CD4-positive, alpha-beta T cell treated with Interleukin-4 for 4 hours (primary cell): ENCODE measurements at regions not wholly inside any gene's neighbourhood (a gene's known extent, or its start where the extent isn't known, plus 50 kb on each side); places are given as distances from the start of the nearest gene placed in this dataset.
"Not testable (repeated sequence)": the region's sequence is repeated elsewhere in the genome, so short reads cannot be mapped to it uniquely, and the experiment has no call there.

Experiments used
- DNase-seq: peaks from one replicate; pipeline ENCODE4 v3.0.0-alpha.2; 2020

DNA sequence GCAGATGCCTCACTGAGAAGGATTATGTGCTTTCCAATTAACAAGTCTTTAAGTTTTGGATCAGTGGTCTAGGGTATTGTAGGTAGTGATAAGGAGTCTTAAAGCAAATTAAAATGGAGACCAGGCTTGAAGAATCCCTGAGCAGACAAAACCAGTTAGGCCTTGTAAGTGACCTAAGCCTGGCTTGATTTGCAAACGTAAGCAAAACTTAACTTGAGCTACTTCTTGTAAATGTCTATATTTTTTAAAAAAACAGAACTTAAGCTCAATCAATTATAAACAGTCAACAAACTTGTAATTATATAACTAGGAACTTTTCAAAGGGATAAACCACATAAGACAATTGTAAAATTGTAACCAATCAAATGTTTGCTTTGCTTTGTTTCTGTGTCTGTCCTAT, 72.7 kb upstream of the NALF2 start:
- no peak for DNase-seq

DNA sequence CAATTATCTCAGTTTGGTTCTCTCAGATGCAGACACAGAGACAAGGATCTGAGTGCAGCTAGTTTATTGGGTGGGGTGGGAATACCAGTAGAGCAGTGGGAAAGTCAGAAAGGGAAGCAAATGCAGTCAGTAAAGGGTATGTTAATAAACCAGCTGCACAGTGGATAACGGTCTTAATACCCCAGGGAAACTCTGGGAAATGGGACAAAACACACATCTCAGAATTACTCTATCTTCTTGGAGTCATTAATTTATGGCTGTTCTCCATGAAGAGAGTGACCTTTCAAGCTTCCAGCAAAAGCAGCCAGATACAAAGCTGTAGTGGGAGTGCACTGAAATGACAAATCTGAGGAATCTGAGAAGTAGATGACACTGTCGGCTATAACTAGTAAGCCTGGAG, 73.3 kb upstream of the NALF2 start:
- no peak for DNase-seq

DNA sequence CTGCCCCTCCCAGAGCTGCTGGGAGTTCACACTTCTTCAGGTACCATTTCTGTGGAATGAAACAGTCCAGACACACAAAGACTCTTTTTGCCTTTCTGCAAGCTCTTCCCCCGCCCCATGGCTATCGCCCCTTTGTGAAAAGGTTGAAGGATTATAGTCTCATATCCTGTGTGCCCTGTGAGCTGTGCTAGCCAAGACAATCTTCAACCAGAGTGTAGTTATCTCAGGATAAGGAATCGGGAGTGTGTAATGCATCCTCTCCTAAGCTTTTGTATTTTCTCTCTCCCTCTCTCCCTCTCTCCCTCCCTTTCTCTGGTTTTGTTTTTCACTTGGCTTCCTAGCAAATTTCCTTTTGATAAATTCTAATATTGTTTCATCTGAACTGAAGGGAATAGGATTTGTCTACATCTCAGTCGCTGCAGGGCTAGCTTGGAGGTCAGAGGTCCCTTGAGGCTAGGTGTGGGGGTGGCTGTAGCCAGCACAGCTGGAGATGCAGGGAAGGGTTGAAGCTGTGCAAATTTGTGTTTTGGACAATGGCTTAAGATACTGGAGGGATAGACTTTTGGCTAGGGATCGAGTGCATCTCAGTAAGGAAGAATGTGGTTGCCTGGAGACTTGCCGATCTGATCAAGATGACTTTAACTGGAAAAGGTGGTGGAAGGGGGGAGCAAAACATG, 74.6 kb upstream of the NALF2 start:
- DNase-seq: no peak

DNA sequence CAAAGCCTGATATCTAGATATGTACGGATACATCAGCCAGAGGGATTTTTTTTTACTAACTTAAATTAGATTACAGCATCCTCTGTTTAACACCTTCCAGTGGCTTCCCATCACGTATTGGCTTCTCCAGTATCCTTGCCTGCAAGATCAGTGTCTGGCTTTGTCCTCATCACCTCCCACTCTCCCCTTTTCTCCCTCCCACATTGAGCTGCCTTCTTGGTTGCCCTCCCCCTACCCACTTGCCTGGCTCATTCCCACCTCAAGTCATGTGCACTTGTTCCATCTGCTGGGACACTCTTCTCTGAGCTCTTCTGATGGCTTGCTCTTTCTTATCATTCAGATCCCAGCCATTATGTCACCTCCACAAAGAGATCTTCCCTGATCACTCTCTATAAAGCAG, 75.9 kb upstream of the NALF2 start:
- DNase-seq: no peak

DNA sequence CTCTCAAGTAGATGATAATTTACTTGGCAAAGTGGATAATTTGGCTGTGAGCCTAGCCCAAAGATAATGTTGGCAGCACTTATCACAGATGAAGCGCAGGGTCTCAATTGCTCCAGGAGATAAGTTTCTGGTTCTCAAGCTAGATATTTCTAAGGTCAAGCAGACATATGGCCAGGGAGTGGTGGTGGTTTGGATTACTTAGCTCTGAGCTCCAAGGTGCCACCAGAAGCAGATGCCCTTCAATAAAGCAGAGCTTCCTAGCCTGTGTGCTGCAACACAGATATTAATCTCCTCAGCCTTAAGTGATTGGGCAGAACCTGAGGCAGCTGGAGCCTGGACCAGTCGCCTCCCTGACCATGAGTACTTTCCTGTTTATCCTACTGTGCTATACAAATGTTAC, 79.2 kb upstream of the NALF2 start:
- no peak for DNase-seq

DNA sequence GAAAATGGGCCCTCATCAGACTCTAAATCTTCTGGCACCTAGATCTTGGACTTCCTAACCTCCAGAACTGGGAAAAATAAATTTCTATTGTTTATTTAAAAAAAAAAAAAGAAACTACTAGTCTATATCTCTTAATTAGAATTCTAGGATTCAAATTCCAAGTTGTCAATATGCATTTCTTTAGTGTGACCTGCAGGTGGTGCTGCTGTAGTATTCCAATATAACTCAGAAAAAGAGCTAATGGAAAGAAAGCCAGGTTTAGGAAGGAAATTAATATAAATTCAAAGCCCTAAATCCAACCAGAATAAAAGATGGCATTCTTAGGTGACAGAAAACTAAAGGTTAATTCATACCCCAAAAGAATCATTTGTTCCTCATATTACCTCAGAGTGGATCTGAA, 80.0 kb upstream of the NALF2 start:
- DNase-seq: no peak

DNA sequence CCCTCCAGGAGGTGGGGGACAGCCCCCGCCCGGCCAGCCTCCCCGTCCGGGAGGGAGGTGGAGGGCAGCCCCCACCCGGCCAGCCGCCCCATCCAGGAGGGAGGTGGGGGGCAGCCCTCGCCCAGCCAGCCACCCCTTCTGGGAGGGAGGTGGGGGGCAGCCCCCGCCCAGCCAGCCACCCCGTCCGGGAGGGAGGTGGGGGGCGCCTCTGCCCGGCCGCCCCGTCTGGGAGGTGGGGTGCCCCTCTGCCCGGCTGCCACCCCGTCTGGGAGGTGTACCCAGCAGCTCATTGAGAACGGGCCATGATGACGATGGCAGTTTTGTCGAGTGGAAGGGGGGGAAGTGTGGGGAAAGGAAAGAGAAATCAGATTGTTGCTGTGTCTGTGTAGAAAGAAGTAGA, 81.9 kb upstream of the NALF2 start:
- DNase-seq: not testable (repeated sequence)

DNA sequence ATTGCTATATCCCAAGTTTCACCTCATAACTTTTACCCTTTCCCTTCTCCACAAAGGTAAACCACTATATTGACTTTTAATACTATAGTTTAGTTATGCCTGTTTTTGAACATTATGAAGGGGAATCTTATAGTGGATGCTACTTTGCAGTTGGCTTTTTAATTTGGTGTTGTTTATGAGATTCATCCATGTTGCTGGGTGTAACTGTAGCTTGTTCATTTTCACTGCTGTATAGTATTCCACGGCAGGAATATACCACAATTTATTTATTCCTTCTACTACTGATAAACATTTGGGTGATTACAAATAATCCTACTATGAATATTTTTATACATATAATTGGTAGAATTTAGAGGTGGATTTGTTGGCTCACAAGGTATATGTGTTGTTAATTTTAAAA, 88.4 kb upstream of the NALF2 start:
- no peak for DNase-seq

DNA sequence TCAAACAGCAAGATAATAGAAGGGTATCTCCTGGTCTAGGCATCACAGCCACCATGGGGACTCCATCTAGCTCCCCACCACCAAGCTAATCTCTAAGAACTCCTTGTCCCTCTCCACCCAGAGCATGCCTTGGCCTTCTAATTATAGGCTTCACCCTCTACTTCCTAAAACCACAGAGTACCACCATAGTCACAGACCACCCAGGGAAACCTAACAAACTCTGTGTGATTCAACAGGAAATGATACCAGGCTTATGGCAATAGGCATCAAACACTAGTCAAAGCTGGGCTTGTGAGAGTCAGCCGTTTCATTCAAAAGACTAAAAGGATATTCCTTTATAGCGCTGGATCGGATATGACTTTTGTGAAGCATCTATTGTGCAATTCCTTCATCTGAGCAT, 91.5 kb upstream of the NALF2 start:
- no peak for DNase-seq

DNA sequence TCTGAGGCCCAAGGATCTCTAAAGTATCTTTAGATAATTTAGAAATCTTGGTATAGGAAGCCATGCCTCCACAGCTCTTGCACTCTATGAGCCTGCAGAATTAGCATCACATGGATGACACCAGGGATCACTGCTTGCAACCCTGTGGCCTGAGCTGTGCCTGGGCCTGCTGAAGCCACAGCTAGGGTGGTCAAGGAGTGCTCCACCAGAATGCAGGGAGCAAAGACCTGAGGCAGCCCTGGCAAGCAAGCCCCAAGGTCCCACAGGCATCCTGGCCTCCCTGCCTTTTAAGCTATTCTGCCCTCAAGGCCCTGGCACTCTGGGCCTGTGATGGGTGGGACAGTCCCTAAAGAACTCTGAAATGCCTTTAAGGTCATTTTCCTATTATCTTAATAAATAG, 105.2 kb upstream of the NALF2 start:
- no peak for DNase-seq

DNA sequence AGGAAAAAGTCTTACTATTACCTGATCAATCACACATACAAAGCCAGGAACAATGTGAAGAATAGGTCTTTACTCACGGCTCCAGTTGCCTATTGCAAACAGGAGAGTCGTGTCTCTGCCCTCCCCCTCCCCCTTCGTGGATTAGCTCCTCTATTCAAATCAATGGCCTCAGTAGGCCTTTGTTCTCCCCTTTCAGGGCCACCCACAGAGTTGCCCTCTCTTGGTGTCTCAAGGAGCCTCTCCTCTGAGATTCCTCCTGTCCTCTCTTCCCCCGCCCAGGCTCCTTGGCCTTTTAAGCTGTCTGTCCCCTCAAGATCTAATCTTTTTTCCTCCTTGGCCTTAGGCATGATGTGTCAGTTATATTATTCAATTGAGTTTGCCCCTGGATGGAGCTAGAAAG, 107.2 kb upstream of the NALF2 start:
- DNase-seq: no peak

DNA sequence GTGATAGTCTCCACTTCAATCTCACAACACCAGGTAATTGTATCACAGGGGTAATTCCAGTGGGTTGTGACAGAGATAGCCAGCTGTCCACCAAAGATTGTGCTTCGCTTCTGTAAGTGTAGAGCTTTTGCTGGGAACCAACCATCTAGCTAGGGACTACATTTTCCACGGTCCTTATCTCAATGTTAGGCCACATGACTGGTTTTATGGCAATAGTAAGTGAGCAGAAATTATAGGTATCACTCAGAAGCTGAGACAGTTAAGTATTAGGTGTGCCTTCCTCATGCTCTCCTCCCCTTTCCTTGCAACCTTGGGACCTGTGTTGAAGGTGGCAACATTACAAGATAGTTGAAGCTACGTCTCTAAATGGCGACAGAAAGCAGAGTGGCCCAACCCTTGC, 108.8 kb upstream of the NALF2 start:
- no peak for DNase-seq

DNA sequence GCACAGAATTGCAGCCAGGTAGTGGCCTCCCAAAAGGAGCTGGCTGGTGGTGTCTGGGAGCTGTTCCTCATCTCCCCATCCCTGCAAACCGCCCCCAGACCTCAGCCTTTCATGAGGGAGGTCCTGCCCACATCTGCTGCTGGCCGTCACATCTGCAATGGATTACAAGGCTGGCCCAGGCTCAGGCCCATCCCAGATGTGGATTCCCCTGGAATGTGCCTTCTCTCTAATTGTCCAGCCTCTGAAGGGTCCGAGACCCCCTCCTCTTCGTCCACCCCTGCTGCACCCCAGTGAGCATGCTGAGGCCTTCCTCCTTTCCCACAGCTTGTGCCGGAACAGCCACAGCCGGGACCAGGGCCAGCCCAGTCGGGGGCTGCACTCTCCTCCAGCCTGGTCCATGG, 115.0 kb upstream of the NALF2 start:
- no peak for DNase-seq

DNA sequence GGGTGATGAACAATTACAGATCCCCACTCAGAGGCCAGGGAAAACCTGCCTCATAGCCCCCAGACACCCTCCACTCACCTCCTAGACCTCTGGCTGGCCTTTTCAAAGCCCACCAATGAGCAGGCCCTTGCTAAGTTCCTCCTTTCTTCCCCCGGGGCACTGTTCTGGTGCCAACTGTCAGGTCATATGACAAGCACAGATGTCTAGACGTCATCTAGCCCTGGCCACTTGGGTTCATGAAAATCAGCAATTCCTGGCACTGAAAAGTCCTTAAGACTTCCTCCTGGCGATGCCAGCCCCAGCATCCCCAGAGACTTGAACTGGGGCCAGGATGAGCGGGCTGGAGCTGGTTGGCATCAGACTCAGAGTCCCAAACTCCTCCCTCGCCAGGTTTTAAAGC, 115.6 kb upstream of the NALF2 start:
- no peak for DNase-seq

DNA sequence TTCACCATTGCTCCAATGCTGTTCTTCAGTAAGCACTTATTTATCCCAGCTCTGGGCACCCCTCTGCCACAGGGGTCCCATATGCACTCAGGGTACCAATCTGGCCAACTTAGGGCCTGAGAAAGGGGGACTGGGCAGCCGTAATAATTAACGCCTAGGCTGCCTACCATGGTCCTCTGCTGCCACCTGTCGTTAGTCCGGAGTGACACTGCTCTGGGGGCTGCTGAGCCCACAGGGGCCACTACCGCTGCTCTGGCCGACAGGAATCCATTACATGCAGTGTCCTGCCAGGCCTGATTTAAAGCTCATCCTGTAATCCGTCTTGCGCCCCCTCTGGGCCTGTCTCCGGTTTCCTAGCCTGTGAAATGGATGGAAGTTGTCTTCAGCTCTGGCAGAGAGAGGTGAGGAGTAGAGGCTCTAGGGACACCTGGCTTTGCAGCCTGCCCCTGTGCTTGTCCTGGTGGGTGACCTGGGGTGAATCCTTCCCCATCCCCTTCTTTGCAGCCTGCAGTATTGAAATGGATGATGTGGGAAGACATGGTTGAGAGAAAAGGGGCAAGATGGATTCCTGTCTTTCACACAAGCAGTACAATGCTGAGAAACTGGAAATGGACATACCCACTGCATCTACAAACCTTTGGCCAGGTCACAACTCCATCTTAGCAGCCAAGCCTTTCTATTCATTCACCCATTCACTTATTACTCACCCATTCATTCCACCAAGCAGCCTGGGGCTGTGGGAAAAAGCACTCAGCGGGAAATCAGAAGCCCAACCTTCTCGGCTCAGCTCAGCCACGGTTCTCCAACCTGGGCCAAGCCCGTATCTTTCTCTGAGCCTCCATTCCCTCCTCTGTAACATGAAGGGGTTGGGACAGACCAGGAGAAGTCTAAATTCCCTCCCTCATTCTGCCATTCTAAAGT, 116.3 kb upstream of the NALF2 start:
- DNase-seq: peak; percentile 0

DNA sequence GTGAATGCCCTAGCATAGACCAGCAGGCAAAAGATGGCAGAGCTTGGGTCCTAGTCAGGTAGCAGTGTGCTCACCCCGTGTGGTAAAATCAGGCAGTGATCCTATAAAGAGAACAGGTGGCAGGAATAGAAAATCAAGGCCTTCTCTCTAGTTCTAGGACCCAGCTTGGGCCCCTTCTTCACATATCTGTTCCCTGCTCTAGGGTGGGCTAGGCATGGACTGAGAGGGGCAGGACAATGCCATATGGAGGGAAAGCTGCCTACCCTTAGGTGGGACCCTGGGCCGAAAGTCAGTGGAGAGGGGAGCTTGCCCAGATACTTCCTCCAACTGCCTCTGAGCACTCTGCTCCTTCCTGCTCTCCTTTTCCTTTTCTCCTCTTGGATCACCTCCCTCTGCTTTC, 117.4 kb upstream of the NALF2 start:
- DNase-seq: no peak

DNA sequence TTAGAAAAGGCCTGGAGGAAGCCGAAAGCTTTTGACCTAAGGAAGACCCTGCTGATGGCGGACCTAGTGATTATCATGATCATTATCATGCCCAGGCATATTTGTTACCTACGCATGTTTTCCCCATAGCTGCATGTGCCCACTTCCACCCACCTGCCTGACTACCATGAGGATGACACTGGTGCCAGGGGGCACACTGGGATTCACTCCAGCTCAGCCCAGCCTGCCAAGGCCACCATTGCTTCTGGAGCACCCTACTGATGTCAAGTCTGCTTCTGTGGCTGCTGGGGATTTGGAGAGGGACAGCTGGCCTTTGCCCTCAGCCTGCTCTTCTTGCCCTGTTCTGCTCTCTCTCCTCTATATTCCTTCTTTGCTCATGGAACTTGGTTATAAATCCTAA, 124.7 kb upstream of the NALF2 start:
- no peak for DNase-seq

DNA sequence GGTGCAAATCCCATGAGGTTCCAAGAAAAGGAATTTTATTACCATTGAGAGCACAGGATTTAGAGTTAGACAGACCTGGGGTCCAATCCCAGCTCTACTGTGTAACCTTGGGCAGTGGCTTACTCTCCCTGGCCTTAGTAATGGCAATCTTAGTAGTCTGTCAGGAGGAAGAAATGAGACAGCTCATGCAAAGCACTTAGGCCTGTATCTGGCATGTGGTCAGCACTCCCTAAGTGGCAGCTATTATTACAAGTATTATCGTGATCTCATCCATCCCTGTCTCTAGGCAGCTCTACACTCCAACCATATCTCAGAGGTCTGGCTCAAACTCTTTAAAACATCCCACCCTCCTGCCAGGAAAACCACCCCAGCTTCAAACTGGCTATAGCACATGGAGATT, 129.6 kb upstream of the NALF2 start:
- DNase-seq: no peak

DNA sequence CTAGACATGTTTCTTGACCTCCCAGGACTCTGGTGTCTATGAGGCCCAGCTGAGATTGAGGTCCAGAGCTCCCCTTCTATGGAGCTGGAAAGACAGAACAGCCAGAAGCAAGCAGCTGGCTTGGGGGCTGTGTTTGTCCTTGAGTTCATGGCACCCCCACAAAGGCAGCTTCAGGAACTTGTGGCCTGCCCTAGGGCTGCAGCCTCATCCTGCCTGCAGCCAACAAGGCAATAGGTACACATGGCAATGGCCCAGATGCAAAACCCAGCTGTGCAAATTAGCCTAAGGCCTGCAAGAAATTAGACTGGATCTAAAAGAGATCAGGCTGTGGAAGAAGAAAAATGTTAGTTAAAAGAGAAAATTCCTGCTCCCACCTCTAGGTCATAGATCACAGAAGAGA, 131.7 kb upstream of the NALF2 start:
- DNase-seq: no peak

DNA sequence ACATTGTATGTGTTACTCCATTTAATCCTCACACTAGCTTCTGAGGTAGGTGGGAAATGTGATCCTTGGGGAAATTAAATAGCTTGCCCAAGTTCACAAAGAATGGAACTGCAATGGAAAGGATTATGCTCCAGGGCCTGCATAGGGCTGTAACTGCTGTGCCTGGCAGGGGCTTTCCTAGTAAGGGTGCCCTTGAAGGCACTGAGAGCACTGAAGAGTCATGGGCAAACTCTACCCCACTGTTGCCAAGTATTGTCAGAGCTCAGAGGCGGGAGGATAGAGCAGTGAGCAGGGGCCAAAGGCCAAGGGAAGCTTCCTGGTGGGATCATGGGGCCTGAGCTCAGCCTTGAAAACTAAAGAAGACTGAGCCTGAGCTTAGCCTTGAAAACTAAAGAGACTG, 133.0 kb upstream of the NALF2 start:
- DNase-seq: no peak

DNA sequence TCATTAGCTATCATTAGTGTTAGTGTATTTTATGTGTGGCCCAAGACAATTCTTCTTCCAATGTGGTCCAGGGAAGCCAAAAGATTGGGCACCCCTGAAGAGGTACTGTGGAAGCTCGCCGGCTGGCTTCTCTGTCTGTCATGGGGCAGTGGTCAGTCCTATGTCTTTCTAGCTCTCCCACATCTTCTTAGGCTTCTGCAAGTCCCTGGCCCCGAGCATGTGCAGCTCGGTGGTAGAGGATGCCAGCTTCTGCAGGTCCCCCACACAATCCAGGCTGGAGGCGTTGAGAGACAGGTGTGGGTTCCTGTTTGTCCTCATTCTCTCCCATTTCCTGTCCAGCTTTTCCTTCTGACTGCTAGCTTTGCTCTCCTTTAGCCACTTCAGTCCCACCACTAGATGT, 134.1 kb upstream of the NALF2 start:
- no peak for DNase-seq

DNA sequence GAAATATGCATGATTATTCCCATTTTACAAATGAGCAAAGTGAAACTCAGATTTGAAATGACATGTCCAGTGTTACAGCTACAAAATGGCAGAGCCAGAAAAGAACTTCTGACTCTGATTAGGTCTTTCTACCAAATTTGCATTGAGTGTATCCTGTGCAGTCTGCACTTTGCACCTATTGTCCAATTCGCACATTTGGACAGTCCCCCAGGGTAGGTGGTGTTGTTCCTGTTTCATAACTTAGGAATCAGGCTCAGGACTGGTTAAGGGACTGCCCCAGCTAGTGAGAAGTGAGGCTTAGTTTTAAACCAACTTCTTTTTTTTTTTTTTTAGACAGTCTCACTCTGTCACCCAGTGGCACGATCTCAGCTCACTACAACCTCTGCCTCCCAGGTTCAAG, 137.9 kb upstream of the NALF2 start:
- no peak for DNase-seq

DNA sequence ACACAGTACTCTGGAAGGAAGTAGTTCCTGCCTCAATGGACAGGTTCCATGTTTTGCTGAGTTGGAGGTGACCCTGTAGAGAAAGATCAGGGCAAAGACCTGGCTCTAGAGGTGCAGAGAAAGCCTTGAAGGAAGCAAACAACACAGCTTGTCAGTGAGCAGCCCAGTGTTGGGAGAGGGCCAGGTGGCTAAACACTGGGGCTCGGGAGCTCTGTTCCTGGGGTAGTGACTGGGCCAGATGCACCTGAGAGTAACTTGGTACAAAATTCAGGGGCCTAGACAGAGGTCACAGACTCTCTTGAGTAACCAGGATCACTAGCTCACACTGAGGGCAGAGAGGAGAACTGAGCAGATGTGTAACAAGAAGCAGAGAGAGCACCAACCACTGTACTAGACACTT, 138.4 kb upstream of the NALF2 start:
- DNase-seq: no peak

DNA sequence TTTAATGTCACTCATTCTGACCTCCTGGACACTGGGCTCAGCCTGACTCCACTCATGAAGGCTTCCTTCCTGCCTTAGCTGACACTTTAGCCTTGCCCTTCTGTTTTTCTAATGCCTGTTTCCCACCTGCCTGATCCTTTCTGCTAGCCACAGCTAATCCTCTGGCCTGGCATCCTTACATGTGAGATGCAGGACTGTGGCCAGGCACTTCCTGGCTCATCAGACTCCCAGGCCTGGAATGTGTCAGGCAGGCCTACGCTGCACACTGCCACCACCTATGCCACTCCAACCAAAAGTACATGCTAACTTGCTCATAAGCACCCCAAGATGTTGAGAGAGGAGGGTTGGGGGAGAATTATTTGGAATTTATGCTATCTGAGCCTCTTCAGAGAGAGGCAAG, 138.8 kb upstream of the NALF2 start:
- DNase-seq: no peak

DNA sequence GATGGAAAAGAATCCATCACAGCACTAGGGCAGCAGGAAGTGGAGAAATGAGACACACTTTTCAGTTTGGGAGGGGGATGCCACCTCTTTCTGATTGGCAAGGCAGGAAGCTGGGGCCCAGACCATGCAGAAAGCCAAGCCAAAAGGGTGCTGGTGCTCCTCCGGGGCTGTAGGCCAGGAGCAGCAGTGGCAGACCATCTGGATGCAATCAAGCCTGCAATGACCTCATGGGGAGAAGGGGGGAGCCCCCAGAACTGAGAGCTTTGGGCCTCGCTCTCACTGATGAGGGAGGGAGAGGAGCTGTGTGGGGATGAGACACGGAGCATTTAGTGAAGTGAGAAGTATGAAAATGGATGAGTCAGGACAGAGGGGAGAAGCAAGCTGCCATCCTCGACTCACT, 141.3 kb upstream of the NALF2 start:
- no peak for DNase-seq
